Spleen (tissue), 7 donors: ENCODE measurements at regions not wholly inside any gene's neighbourhood (a gene's known extent, or its start where the extent isn't known, plus 50 kb on each side); places are given as distances from the start of the nearest gene placed in this dataset.

Source experiments
- POLR2A ChIP-seq, 3 donors: fragments of 450-650 bp; IDR thresholded peaks; one replicate each; pipeline ENCODE4 v1.5.1; 2017; ENCODE audit warnings: antibody characterized with exemption in 3 of 3, mild to moderate bottlenecking in 1 of 3
- POLR2AphosphoS5 ChIP-seq, 3 donors: sonication (generic); formaldehyde crosslinking; IDR thresholded peaks; one replicate each; pipeline ENCODE4 v1.5.1; 2017; ENCODE audit warnings: antibody characterized with exemption in 3 of 3
- TF ChIP-seq, protein P1 (sequence below), 11 experiments: fragments of 200-600 bp in 7 of 11; fragments of 450-650 bp in 4 of 11; sonication (generic) in 4 of 11; IDR thresholded peaks in 8 of 11; conservative IDR thresholded peaks in 3 of 11; 1 replicate in 7 of 11; 2 replicates in 4 of 11; pipeline versions ENCODE4 v1.4.0 to v1.8.0; 2016 to 2021; ENCODE audit warnings: antibody characterized with exemption in 11 of 11, inconsistent platforms in 4 of 11, mild to moderate bottlenecking in 1 of 11
- donor health status: DM: no; HTN: no; CAD: no; lungs with moderate emphysema.
- donor health status: DM: no; HTN: no; CAD: no.
- donor health status: DM: no; HTN: no; CAD: no.

DNA sequence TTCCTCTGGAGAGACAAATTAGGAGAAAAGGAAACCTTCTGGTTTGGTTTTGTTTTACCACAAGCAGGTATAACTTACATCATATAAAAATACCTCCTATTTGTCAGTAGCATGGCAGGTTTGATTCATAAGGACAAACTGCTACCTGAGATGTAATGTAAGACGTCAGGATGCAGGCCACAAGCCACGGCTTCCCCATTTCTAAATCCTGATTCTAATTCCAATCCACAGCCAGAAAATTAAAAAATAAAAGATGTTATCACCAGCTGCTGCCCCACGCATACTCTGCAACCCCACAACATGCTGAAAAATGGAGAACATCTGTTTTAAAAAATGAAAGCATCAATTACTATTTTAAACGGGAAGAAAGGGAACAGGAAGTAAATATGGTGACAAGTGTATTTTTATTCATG lies 197.6 kb downstream of the BCL11A start:
- TF ChIP-seq, protein P1, sequence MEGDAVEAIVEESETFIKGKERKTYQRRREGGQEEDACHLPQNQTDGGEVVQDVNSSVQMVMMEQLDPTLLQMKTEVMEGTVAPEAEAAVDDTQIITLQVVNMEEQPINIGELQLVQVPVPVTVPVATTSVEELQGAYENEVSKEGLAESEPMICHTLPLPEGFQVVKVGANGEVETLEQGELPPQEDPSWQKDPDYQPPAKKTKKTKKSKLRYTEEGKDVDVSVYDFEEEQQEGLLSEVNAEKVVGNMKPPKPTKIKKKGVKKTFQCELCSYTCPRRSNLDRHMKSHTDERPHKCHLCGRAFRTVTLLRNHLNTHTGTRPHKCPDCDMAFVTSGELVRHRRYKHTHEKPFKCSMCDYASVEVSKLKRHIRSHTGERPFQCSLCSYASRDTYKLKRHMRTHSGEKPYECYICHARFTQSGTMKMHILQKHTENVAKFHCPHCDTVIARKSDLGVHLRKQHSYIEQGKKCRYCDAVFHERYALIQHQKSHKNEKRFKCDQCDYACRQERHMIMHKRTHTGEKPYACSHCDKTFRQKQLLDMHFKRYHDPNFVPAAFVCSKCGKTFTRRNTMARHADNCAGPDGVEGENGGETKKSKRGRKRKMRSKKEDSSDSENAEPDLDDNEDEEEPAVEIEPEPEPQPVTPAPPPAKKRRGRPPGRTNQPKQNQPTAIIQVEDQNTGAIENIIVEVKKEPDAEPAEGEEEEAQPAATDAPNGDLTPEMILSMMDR (IDR thresholded peaks at IDR 0.05 in 8 of 11, conservative IDR thresholded peaks at IDR 0.05 in 3 of 11) = no peak
- TF ChIP-seq POLR2A (IDR thresholded peaks at IDR 0.05) (no peak), POLR2AphosphoS5 (IDR thresholded peaks at IDR 0.05) (no peak)
